ENCODE measurements at regions not wholly inside any gene's neighbourhood (a gene's known extent, or its start where the extent isn't known, plus 50 kb on each side); places are given as distances from the start of the nearest gene placed in this dataset.

DNA sequence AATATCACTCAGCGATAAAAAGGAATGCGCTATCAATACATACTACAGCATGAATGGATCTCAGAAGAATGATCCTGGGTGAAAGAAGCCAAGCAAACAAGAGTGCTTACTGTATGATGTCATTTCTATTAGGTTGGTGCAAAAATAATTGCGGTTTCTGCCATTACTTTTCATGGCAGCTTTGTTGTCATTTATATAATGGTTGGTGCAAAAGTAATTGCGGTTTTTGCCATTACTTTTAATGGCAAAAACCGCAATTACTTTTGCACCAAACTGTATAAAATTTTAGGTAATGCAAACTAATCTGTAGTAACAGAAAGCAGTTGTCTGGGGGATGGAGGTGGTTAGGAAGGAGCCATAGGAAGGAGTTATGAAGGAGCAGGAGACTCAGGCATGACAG is 318.3 kb upstream of the ZMIZ1 start:
- no peak for TF ChIP-seq ZNF274 (IDR thresholded peaks at IDR 0.05; ENCODE audit: low read depth, low read length)
- H3K4me3 ChIP-seq (ENCODE audit: low read length): no peak overlapping the region

DNA sequence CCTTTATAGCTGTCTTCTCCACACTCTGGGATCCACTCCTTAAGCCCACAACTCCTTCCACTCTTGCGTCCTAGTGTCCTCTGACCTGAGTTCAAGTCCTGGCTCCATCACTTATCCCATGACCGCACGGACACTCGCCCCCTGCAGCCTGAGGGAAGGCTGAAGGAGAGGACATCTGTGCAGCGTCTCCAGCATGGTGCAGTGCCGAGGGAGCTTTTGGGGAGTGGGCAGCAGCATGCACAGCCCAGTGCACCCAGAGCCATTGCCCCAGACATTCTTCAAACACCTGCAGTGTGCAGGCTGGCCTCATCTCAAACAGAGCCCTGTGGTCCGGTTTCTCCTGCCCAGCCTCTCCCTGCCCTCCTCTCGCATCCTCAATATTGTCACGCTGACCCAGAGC is 317.1 kb upstream of the ZMIZ1 start:
- no peak for TF ChIP-seq ZNF274 (IDR thresholded peaks at IDR 0.05; ENCODE audit: low read depth, low read length)

DNA sequence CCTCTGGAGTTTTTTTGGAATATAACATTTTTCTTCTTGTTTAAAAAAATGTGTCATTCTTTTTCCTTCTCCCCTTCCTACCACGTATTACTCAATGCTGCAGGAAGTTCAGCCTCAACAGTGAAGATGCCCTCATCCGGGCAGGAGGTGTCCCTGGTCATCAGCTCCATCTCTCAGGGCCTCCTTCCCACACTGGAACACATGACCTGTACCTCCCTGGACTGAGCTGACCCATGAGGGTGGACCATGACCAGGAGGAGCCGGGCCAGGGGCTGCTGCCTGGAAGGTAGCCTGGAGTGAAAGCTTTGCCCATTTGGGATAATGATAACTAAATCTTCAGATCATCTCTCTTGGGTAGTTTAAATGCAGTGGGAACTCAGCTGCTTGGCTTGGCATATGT is 316.5 kb upstream of the ZMIZ1 start:
- TF ChIP-seq ZNF274 (IDR thresholded peaks at IDR 0.05; ENCODE audit: low read depth, low read length): no peak
- no peak overlapping the region for H3K4me3 ChIP-seq (ENCODE audit: low read length)

More for the DNA sequence above, 317.1 kb upstream of the ZMIZ1 start:
- no peak overlapping the region for H3K4me3 ChIP-seq (ENCODE audit: low read length)

DNA sequence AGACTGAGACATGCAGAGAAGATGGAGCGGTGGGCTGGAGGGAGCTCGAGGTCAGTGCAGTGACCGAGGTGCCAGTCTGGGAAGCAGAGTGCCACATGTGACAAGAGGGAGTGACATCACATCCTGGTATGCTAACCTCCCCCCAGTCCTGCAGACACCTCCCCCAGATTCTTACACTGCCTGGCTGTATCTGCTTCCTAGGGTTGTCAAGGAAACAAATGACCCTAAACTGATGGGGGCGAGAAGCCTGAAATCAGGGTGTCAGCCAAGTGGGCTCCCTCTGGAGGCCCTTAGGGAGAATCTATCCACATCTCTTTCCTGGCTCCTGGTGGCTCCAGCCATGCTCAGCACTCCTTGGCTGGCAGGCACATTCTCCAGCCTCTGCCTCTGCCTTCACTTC is 316.1 kb upstream of the ZMIZ1 start:
- H3K4me3 ChIP-seq (ENCODE audit: low read length): no peak overlapping the region
- no peak for TF ChIP-seq ZNF274 (IDR thresholded peaks at IDR 0.05; ENCODE audit: low read depth, low read length)

DNA sequence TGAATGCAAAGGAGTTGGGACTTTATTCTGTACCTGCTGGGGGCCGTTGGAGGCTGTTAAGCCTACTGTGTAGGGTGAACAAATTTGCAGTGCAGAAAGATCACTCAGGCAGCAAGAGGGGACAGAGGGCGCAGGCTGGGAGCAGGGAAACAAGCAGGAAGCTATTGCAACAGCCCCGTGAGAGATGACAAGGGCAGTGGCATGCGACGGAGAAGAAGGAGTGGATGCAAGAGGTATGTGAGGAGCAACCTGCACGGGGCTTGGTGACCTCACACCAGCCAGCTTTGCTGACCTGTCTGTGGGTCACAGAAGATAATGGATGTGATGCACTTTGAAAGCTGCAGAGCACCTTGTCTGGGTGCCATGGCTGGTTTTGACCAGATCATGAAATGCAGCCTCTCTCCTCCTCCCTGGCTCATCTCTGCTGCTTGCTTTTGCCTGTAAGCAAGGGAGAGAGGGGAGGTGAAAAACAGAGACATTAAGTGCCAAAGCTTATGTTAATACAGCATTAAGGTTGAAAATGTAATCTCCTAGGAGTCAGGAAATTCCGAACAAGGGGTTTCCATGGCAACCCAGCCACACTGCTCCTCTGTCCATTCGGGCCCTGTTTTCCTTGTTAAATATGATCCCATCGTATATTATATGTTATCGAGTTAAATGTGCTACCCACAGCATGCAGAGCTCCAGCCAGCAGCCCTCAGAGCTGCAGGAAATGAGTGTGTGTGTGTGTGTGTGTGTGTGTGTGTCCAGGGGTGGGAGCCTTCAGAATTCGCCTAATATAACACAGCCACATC is 314.3 kb upstream of the ZMIZ1 start:
- no peak for TF ChIP-seq ZNF274 (IDR thresholded peaks at IDR 0.05; ENCODE audit: low read depth, low read length)
- H3K4me3 ChIP-seq (ENCODE audit: low read length): no peak overlapping the region

DNA sequence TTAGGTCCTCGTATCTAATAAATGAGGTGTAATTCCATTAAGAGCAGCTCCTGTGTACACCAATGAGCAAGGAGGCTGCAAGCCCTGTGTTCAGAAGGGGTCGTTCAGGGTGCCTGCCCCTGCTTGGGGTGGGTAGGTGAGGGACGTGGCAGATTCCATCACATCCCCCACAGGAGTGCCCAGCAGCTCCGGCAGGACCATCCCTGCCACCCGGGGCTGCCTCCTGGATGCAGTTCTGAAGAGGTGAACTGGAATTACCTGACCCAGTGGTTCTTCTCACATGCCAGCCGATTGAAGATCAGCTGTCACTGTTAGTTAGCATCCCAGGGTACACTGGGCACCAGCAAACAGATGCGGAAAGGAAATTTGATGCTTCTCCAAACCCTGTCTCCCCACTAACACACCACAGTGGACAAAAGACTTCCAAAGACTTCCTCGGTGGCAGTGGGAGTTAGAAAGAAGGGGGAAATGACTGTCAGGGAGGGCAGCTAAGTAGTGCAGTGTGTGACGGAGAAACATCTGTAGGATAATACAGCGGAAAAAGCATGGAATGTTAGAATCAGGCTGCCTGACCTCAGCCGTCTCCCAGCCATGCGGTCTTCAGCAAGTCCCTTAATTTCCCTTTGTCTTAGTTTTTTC is 313.6 kb upstream of the ZMIZ1 start:
- no peak for TF ChIP-seq ZNF274 (IDR thresholded peaks at IDR 0.05; ENCODE audit: low read depth, low read length)
- no peak overlapping the region for H3K4me3 ChIP-seq (ENCODE audit: low read length)

DNA sequence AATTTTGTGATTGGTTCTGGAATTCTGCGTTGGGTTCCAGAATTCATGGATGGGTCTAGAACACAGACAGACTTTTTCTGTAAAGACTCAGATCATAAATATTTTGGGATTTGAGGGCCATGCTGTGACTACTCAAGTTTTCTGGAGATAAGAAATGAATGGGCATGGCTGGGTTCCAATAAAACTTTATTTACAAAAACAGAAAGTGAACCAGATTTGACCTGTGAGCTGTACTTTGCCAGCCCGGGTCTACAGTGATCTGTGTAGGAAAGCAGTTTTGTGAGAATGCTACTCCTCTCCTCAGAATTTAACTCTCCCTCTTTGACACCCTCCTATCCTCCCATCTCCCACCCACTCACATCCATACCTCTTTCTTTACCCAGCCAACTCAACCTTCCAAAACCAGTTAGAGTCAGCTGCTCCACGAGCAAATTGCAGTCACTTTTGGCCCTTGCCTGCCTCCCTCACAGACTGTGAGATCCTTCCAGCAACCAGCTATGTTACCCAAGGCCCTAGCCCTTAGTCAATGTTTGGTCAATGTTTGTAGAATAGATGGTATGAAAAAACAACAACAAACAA is 312.8 kb upstream of the ZMIZ1 start:
- no peak for TF ChIP-seq ZNF274 (IDR thresholded peaks at IDR 0.05; ENCODE audit: low read depth, low read length)
- H3K4me3 ChIP-seq (ENCODE audit: low read length): no peak overlapping the region

DNA sequence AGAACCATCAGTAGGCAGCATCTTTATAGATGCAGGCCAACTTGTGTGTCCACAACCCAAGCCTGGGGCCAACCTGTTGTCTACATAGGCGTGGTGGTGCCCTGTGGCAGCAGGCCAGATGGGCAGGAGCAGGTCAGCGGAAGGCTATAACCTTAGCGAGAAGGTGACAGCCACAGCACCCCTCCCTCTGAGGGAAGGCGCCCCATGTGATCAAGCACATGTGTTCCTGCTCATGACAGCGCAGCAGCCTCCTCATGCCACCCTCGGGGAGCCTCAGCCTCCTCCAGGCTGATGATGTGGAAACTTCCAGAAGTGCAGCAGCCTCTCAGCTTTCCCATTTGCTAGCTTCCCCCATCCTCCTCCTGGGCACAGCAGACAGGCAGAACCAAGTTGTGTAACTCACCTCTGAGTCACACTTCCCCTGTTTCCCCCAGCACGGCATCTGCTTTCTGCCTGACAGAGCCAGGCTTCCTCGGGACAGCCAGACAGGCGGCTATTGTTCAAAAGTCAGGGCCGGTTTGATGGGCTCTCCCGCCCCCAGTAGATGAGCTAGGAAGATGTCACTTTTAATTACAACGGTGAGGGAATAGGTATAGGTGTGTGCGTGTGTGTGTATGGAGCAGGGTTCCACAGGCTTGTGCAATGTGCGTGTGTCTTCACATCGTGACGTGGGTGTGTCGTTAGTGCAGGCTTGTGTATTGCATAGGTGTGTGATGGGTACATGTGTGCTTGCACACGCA is 312.0 kb upstream of the ZMIZ1 start:
- H3K4me3 ChIP-seq (ENCODE audit: low read length): no peak overlapping the region
- no peak for TF ChIP-seq ZNF274 (IDR thresholded peaks at IDR 0.05; ENCODE audit: low read depth, low read length)

DNA sequence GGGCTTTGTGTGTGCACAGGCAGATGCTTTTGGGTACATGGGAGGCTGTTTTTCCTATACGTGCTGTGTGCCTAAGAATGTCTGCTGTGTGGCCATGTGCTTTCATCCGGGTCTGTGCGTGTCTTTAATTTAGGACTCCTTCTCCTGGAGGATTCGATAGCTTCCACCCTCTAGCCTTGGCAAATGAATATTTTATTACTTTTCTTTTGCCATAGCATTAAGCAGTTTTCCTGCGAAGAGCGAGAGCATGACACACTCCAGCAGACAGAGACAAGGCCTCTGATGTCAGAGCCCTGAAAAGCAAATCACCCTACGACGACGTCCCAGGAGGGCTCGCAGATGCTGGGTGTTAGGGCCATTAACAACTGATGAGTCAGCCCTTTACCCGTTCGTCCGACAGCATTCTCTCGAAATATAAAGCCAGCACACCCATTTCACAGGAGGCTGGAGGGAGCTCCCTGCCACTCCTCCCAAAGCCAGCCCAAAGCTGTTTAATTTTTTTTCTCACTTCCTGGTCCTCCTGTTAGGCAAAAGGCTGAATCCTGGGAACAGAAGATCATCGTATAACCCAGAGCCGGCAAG is 311.3 kb upstream of the ZMIZ1 start:
- no peak for TF ChIP-seq ZNF274 (IDR thresholded peaks at IDR 0.05; ENCODE audit: low read depth, low read length)
- H3K4me3 ChIP-seq (ENCODE audit: low read length): no peak overlapping the region

DNA sequence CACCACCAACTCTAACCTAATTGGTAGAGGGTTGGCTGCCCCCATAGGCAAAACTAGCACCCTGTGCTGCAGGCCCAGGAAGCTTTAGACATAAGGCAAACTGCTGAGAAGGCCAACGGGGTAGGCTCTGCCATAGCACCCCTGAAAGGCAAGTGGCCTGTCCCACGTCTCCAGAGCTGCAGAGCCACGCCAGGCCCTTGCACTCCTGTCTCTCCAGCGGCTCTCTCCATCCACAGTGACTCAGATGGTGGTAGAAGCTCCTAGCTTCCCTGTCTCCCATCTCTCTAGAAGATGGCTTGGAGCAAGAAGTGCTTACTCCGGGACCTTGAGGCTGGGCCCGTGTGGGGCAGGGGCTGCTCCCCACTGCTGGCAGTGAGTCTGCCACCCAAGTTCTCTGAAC is 310.6 kb upstream of the ZMIZ1 start:
- no peak for TF ChIP-seq ZNF274 (IDR thresholded peaks at IDR 0.05; ENCODE audit: low read depth, low read length)

DNA sequence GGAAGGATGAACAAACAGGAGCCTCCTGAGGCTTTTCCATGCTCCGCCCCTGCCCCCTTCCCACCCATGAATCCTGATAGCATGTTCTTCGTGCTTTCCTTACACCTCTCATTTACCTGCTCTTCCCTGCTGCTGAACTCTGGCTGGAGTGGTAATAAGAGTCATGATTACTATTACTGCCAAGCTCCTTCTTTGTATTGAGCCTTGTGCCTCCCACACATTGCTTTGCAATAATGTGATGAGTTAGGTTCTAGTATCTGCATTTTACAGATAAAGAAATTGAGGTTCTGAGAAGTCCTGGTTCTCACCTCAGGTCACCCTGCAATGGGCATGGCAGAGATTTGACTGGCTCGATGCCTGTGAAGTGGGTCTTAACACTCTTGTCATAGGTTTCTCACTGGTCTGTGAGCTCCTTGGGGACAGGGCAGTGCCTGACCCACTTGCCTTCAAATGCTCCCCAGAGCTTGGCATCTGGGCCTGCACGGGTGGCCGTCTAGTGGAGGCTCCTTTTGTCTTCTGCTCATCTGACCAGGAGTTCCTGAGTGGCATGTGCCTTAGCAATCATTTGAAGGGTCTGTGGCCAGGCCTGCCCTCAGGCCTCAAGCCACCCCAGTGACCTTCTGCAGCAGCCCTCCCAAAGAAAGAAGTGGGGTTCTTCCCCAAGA is 309.2 kb upstream of the ZMIZ1 start:
- no peak overlapping the region for H3K4me3 ChIP-seq (ENCODE audit: low read length)
- TF ChIP-seq ZNF274 (IDR thresholded peaks at IDR 0.05; ENCODE audit: low read depth, low read length): no peak

More for the DNA sequence above, 310.6 kb upstream of the ZMIZ1 start:
- H3K4me3 ChIP-seq (ENCODE audit: low read length): no peak overlapping the region

DNA sequence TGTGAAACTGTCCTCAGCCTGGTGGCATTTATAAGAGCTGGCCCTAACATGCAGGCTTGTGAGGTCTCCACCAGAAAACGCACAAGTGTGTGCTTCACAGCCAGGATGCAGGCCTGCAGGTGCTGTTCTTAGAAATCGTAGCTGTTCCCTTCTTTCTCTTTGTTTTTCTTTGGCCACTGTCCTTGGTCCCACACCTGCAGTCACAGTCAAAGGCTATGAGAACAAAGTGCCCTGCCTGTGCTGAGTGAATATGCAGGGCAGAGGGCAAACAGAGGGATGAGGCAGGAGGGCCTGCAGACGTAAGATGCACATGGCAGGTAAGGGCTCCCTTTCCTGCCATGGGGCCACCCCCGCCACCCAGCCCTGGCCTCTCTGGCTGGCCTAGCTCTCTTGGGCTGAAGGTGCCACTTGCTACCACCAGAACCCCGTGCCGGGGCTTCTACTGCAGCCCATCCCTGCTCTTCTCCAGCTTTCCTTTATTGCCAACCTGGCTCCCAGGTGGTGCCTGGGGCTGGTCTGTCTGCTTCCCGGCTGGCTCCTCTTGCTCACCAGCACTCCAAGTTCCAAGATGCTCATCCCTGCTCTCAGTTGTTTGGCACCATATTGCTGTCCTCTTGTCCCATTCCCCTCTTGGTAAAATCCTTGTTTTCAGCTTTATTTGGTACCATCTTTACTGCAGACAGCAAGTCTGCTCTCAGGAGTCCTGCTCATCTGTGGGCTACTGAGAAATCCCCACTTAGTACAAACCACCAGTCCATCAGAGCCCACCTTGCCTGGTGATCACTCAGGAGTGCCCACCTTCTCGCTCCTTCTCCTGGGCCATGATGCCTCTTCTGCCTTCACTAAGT is 308.1 kb upstream of the ZMIZ1 start:
- no peak for TF ChIP-seq ZNF274 (IDR thresholded peaks at IDR 0.05; ENCODE audit: low read depth, low read length)

DNA sequence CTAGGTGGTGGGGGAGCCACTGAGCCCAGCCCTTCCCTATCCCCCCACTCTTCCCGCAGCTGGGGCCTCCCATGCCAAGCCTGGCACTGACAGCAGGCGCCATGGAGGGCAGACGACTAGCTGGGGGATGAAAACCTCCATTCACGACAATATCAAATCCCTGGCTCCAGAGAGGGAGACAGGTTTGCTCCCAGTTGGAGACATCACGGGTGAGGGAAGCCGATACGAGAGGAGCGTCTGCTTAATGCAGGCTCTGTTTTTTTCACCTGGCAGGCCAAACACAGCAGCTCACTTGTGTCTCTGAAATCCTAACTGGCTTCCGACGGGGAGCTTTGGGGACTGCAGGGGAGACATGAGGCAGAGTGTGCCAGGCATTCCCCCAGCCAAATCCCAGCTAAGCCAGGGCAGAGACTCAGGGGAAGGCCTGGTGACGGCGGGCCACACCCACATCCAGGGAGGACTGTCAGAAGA is 307.4 kb upstream of the ZMIZ1 start:
- no peak overlapping the region for H3K4me3 ChIP-seq (ENCODE audit: low read length)
- TF ChIP-seq ZNF274 (IDR thresholded peaks at IDR 0.05; ENCODE audit: low read depth, low read length): no peak

More for the DNA sequence above, 308.1 kb upstream of the ZMIZ1 start:
- H3K4me3 ChIP-seq (ENCODE audit: low read length): no peak overlapping the region

Measured in GM08714 (cell line).